ENCODE measurements at regions not wholly inside any gene's neighbourhood (a gene's known extent, or its start where the extent isn't known, plus 50 kb on each side); places are given as distances from the start of the nearest gene placed in this dataset.
"Not testable (repeated sequence)": the region's sequence is repeated elsewhere in the genome, so short reads cannot be mapped to it uniquely, and the experiment has no call there.

DNA sequence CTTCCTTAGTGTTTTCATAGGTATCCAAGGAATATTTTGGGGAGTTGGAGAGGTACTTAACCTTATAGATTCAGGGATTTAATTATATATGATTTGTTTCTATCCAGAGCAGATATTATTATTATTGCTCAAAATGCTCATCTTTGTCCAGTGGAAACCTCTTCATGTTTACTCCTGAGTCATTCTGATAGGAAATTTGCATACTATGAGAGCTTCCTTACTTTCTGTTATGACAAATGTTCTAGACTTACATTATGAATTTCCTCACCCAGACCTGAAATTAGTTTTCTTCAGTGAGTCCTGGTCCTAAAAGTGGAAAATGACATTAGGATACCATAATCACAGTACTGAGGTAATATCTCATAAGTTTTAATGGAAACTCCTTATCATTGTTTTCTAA lies 57.5 kb upstream of the PLPPR5 start:
- DNase-seq (no peak), ATAC-seq (no peak)

DNA sequence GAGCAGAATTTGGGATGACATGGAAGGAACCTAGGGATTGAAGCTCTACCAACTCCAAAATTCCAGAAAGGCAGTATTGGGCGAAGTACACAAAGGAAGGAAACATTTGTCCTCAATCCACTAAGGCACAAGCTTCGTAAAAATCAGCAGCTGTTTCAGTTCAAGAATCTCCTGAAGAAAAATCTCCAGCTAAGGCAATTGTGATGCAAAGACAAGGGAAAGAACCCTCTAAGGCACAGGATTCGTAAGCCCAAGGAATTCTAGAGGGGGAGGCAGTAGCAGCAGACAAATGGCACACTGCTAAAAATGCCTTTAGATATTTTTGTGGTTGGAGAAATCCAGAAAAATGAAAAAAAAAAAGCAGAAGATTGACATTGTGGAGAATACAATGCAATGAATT lies 64.5 kb upstream of the PLPPR5 start:
- ATAC-seq = no peak
- no peak for DNase-seq

DNA sequence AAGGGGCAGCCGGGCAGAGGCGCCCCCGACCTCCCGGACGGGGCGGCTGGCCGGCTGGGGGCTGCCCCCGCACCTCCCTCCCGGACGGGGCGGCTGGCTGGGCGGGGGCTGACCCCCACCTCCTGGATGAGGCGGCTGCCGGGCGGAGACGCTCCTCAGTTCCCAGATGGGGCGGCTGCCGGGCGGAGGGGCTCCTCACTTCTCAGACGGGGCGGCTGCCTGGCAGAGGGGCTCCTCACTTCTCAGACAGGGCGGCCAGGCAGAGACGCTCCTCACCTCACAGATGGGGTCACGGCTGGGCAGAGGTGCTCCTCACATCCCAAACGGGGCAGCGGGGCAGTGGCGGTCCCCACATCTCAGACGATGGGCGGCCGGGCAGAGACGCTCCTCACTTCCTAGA lies 73.9 kb upstream of the PLPPR5 start:
- not testable (repeated sequence) for DNase-seq

DNA sequence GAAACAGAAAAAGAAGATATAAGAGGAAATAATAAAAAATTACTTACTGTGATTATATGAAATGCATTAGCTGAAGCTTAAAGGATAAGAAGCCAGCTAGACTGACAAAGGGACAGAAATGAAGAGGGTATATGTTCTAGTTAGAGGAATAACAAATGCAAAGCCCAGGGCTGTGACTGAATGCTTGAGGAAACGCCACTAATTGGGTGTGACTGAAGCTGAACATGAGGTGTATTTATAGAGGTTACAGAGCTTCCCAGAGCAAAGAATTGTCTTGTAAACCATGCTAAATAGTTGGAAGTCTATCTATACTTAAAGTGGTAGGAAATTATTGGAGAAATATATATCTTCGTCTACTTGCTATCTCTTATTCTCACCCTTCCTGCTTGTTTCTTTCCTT lies 77.7 kb upstream of the PLPPR5 start:
- no peak for ATAC-seq
- DNase-seq = no peak

More for the DNA sequence above, 73.9 kb upstream of the PLPPR5 start:
- ATAC-seq = not testable (repeated sequence)

DNA sequence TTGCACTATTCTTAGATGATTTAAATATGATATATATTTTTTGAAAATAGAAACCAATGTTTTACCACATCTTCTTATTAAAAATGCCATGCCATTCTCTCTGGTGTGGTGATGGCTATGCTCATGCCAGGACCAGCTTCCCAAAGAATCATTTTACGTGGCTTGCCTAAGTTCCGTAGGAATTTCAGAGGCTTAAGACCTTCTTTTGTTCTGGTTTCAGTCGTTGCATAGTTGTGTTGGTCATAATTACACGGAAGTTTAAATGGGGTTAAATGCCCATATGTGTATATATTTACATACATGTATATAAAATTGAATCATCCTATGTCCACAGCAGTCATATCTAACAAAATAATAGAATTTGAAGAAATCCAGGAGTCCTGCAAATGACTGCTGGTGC lies 78.7 kb upstream of the PLPPR5 start:
- DNase-seq (no peak), ATAC-seq (no peak)

DNA sequence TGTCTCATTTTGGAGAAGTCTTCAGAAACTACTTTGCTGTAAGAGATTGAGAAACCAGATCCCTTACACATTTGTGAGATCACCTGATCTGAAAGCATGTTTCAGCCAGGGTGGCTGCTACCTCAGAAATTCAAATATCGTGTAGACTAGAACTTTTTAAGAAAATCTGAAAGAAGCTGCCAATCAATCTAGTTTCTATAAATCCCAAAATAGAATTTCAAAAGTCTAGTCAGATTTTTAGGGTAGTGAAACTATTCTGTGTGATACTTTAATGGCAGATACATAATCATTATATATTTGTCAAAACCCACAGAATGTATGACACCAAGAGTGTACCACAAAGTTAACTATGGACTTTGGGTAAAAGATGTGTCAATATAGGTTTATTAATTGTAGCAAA lies 79.9 kb upstream of the PLPPR5 start:
- DNase-seq = no peak
- no peak for ATAC-seq

DNA sequence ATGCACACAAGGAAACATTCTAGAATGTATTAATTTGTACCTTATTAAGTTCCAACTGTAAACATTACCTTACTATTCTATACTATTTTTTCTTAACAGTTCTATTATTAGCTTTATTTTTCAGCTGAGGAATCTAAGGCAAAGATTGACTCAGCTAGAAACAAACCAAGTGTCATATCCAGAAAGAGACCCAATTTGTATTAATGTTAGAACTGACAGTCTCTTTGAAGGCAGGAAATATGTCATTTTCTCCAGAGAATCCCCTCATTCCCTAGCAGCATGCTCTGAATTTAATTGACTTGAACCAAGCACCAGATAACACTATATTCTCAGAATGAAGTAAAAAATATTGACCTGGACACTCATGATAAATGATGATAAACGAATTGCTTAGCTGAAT lies 81.4 kb upstream of the PLPPR5 start:
- ATAC-seq (no peak), DNase-seq (no peak)

DNA sequence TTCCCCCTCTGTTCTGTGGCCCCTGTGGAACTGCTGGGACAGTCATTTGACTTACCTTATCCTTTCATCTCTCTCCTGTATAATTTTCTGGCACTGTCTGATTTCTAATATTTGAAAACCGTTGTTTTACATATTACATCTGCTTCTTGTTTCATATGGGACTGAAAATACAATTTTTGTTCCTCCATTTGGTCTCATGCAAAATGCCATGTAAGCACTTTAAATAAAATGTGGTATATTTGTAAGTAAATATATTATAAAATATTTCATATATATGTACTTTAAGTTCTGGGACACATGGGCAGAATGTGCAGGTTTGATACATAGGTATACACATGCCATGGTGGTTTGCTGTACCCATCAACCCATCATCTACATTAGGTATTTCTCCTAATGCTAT lies 93.9 kb upstream of the PLPPR5 start:
- ATAC-seq (no peak), DNase-seq (no peak)

DNA sequence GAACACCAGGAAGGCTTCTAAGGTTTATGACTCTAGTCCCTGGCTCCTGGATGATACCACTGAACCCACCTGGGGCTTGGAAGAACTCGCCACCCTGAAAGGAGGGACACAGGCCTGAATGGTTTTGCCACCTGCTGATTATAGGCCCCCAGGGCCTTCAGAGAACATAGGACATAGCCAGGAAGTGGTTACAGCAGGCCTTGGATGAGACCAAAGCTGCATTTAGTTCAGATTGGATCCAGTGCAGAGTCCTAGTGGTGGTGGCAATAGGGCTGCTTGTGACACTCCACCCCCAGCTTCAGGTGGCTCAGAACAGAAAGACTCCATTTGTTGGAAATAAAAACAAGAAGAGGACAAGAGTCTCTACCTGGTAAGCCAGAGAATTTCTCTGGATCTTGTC lies 101.6 kb upstream of the PLPPR5 start:
- DNase-seq (no peak), ATAC-seq (no peak)

DNA sequence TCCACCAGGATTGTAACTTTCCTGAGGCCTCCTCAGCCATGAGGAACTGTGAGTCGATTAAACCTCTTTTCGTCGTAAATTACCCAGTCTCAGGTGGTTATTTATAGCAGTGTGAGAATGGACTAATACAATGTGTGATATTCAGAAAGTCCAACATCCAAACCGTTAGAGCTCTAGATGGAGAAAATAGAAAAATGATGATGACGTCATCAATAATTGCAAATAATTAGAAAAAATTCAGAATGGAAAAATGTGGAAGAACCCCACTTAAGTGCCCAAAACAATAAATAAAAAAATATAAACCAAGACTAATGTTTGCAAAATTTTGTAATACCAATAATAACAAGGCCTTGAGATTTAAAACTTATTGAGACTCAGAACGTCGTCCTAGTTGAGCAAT lies 103.0 kb upstream of the PLPPR5 start:
- DNase-seq (no peak), ATAC-seq (no peak)

DNA sequence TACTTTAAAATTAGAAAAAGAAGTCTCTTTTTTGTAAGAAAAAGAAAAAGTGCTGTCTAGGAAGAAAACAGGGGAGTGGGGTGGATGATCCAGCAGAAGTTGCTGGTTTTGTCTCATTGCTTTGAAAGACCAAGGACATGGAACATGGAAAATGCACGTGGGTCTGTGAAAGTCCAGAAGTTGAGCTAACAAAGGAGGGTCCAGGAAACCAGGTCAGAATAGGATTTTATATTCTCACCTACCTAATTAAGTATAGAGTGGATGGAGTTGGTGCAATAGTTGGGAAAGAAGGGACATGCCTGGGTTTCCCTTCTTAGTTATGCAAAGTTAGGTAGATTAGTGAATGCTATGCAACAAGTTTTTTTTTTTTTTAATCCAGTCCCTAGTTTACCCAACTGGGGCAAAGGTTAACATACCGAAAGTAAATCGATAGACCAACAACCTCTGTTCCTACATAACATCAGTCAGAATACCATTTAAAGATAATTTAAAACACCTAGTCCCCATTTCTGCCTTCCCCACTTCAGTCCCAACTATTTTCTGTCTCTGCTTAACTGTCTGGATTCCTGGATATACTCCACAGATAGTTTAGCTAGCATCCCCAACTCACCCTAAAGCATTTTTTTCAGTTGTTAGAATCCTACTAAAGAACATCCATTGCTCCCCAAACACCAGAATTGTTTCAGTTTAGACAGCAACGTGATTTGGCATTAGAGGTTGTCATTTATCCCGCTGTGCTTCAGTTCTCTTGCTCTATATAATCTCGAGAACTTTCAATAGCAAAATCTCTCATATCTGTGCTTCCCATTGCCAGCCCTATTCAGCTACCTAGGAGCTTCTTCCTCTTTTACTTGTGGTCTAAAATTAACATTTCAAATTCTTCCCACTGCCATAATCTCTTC lies 105.7 kb upstream of the PLPPR5 start:
- no peak for ATAC-seq
- DNase-seq = no peak

DNA sequence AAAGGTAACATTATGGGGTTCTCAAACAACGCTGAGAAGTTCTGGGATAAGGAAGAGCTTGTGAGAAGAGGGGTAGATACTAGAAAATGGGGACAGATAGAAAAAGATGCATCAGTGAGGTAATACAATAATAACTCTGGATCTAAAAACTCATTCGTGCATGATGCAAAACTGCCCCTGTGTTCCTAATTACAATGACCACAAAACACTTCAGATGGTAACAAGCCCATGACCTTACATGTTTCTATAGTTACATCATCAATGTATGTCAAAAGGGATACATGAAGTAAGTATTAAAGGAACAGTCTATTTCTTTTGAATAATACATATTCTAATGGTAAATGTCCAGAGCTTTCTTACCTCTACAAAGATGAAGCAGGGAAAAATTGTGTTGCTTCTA lies 110.6 kb upstream of the PLPPR5 start:
- DNase-seq (no peak), ATAC-seq (no peak)

DNA sequence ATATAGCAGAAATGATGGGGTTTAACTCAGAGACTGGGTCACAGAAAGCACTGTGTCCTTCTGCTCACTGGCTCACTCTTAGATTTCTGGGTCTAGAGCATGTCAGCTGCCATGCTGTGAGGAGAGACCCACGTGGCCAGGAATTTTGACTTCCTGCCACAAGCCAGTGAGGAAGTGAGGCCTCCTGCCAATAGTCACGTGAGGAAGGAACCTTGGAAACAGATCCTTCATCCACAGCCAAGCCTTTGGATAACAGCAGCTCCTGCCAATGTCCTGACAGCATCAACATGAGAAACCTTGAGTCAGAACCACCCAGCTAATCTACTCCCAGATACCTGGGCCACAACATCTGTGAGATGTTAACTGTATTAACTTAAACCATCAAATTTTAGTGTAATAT lies 114.5 kb upstream of the PLPPR5 start:
- ATAC-seq = no peak
- no peak for DNase-seq

DNA sequence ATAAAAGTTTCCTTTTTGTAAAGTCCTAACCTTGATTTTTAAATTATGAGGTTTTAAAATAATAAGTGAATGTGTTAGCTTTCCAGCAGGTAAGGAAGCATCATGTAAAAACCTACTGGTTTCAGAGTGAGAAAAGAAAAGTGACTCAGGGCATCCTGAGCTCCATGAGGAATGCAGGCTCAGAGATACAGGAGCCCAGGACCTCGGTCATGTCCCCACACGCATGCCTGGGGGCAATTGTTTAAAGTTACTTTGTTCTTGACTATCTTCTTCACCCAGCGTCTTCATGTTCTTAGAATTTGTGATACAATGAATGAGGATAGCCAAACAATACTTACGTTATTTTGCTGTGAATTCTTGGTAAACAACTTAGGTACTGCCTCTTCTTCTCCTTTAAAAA lies 117.4 kb upstream of the PLPPR5 start:
- ATAC-seq (no peak), DNase-seq (no peak)

DNA sequence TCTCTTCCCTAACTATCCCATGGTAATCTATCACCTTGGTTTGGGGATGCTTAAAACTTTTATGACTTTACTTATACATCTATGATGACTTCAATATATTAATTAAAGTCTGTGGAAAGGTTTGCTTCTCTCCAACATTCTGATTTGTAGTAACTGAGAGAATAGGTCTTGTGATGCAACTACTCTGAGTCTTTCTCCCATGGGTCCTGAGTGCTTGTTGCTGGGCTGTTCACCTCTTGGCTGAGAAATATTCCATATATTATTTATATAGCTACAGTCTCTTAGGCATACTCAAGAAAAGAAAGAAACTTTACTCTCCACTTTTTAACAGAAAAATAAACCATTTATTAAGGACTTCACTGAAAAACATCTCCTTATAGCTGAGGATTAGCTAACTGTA lies 119.3 kb upstream of the PLPPR5 start:
- no peak for ATAC-seq
- DNase-seq = no peak

DNA sequence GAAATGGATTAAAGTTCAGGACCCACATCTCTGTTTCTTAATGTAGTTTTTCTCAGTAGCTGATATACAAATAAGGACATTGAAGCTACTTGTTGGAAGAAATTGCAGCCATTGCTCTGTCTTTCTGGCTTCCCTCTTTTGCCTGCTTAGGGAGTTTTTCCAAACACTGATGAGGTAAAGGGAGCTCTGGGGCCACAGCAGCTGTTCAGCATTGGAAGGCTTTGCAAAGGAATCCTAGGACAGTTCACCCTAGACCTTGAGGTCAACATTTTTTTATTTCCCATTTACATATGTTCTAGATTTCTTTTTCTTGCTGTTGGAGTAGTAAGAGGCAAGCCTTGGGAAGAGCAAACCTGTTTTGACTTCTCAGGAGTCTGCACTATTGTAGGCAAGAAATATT lies 126.9 kb upstream of the PLPPR5 start:
- DNase-seq = no peak
- no peak for ATAC-seq

DNA sequence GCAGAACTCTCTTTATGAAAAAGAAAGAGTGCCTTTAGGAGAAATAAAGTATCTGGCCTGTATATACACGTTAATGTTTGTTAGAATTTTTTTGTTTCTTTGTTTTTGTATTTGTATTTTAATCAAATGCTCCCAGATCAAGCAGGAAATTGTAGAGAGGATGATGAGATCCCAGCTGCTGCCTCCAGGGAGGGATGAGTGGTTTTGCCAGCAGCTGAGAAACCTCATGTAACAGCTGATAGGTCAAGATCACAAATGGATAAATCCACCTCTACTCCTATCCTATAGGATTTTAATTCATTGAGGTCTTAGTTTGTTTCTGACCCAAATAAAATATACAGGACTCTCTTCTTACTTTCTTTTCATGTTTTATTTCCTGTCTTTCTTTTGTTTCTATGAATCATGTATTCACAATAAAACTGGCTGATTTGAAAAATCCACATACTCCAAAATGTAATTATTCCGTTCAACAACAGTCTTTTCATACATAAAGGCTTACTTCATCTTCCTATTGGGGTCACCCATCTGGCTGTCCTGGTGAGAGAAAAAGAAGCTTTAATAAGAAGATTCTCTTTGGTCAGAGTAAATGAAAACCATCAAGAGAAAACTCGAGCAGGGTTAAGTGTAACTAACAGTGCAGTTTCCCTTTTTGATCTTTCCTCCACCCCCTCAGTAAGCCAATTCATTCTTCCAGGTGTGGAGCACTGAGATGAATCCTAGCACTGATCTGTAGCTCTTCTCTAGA lies 129.3 kb upstream of the PLPPR5 start:
- DNase-seq (no peak), ATAC-seq (no peak)

DNA sequence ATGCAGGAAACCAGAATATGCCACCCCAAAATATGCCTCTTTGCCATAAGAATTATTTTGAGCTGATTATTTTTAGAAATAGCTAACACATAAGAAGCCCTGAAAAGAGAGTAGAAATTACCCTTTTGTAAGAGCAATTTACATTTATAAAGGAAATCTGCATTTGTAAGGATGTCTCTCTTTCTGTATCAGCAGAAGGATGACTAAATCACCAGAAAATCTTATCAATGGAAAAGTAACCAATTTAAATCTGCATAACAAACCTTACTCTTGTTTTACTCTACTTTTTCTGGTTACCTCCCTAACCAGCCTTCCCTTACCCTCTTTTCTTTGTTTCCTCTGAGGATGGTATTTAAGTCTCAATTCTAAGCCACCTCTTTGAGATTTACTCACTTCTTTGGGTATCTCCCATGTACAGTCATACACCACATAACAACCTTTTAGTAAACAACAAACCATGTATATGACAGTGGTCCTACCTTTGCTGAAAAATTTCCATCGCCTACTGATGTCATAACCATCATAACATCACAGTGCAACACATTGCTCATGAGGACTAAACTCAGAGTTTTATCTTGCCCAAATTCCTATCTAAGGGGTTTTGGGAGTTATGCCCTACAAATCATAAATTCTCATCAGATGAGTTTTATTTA lies 126.6 kb upstream of the PLPPR4 start:
- ATAC-seq = no peak
- no peak for DNase-seq

DNA sequence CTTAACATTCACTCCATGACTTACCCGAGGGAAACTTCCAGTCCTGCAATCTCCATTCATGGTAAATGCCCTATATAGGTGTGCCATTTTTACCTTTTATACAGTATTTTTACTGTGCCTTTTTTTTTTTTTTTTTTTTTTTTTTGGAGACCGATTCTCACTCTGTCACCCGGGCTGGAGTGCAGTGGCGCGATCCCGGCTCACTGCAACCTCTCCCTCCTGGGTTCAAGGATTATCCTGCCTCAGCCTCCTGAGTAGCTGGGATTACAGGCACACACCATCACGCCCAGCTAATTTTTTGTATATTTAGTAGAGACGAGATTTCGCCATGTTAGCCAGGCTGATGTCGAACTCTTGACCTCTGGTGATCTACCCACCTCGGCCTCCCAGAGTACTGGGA lies 124.4 kb upstream of the PLPPR4 start:
- ATAC-seq (no peak), DNase-seq (no peak)

DNA sequence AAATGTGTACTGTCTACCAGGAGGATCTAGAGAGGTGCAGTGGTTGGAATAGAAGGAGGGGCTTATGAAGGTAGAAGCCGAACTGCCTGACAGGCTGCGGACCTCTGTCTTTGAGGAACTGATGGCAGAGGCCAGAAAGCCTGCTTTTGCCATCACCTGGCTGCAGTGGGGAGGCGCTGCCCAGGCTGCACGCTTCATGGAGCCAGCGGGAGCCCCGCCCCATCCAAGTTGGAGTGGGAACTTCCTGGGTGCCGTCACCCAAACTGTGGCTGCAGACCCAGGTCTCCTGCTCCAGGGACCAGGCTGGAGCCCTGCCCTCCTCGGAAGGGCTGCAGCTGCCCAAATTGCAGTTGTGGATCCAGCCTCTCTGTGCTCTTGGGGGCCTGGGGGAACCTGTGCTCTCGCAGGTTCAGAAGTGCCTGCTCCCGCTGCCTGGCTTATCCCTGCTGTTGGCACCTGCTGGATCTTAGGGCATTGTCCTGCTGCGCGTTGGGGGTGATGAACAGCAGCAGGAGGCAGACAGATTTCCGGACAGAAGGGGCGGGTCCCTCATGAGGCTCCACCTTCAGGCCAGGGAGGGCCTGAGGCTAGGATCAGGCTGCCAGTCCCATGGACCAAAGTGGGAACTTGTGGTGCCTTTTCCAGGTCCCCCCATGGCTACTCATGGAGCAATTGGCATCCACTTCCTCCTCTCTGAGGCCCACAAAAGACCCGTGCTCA lies 118.0 kb upstream of the PLPPR4 start:
- no peak for DNase-seq
- ATAC-seq = no peak

DNA sequence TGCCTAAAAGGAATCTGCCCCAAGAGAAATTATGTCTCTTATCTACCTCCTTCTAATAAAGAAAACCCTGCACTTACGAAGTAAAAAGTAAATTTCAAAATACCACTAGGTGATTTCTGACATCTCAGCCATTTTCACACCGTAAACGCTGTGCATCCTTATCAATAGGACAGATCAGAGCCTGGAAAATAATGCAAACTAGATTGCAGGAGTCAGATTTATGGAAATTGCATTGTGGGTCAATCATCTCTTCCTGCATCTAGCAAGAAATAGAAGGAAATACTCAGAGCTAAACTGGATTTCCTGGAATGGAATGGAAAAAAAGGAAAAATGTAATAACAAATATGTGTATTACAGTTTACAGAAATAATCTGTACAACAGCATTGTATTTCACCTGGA lies 114.3 kb upstream of the PLPPR4 start:
- DNase-seq (no peak), ATAC-seq (no peak)

DNA sequence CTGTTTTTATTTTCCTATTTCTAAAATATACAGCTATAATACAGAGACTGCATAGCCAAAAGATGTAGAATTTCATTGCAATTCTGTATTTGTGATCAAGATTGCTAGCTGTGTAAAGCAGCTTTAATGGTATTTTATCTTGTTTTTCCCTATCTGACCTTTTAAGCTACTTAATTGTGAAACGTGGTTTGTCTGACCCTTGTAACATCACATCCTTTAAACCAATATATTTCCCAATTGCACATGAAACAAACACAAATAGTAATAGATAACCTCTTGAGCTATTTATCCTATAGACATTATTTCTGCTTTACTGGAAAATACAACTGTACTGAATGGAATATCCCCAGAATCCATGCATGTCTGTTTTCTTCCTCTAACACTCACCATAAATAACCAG lies 112.2 kb upstream of the PLPPR4 start:
- DNase-seq = no peak
- no peak for ATAC-seq

DNA sequence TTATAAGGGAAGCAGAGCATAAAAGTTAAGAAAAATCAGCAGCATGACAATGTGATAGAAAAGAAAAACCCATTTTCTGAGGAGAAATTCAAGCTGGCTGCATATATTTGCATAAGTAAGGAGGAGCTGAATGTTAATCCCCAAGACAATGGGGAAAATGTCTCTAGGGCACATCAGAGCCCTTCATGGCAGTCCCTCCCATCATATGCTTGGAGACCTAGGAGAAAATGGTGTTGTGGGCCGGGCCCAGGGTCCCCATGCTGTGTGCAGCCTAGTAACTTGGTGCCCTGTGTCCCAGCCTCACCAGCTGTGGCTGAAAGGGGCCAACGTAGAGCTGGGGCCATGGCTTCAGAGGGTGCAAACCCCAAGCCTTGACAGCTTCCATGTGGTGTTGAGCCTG lies 100.6 kb upstream of the PLPPR4 start:
- no peak for DNase-seq
- no peak for ATAC-seq
